HL-60 (cell line): ENCODE measurements at regions not wholly inside any gene's neighbourhood (a gene's known extent, or its start where the extent isn't known, plus 50 kb on each side); places are given as distances from the start of the nearest gene placed in this dataset.

Experiments used
- DNase-seq, 2 experiments: peaks; one replicate each; pipeline ENCODE4 v3.0.0-alpha.2; 2010 to 2020; ENCODE audit warnings: low read depth in 1 of 2, low spot score in 1 of 2
- H3K27ac ChIP-seq: fragments of 250-450 bp; sonication (Bioruptor Pico); replicated peaks from 2 replicates; pipeline ENCODE4 v1.5.1; 2020; ENCODE audit warnings: mild to moderate bottlenecking, moderate library complexity
- H3K27me3 ChIP-seq: fragments of 250-450 bp; sonication (Bioruptor Pico); 2 replicates; pipeline ENCODE4 v1.5.1; 2021; ENCODE audit warnings: mild to moderate bottlenecking, moderate library complexity; ENCODE audit not compliant: insufficient read depth, poor library complexity, severe bottlenecking
- H3K4me3 ChIP-seq: replicated peaks from 2 replicates; pipeline ENCODE4 v1.5.1; 2011; ENCODE audit warnings: mild to moderate bottlenecking, control low read depth, low read length; ENCODE audit not compliant: insufficient read depth
- GABPA ChIP-seq: IDR thresholded peaks from 2 replicates; pipeline ENCODE4 v1.6.1; 2012; ENCODE audit warnings: low read depth
- POLR2AphosphoS5 ChIP-seq: IDR thresholded peaks from 2 replicates; pipeline ENCODE4 v1.6.1; 2012; ENCODE audit warnings: low read depth
- REST ChIP-seq: IDR thresholded peaks from 2 replicates; pipeline ENCODE4 v1.6.1; 2012; ENCODE audit warnings: low read depth; ENCODE audit not compliant: insufficient replicate concordance
- SPI1 ChIP-seq: IDR thresholded peaks from 2 replicates; pipeline ENCODE4 v1.6.1; 2012; ENCODE audit warnings: low read depth, mild to moderate bottlenecking, borderline replicate concordance
- TF ChIP-seq, protein P1 (sequence below): IDR thresholded peaks from one replicate; pipeline ENCODE4 v1.5.1; 2011; ENCODE audit warnings: low read length, control low read depth, inconsistent platforms; ENCODE audit not compliant: insufficient read depth

- no peak overlapping the region for H3K4me3 ChIP-seq
- no peak overlapping the region for H3K27ac ChIP-seq
- DNase-seq: no peak
- TF ChIP-seq SPI1 (no peak), POLR2AphosphoS5 (no peak), REST (no peak), GABPA (no peak)
- TF ChIP-seq, protein P1, sequence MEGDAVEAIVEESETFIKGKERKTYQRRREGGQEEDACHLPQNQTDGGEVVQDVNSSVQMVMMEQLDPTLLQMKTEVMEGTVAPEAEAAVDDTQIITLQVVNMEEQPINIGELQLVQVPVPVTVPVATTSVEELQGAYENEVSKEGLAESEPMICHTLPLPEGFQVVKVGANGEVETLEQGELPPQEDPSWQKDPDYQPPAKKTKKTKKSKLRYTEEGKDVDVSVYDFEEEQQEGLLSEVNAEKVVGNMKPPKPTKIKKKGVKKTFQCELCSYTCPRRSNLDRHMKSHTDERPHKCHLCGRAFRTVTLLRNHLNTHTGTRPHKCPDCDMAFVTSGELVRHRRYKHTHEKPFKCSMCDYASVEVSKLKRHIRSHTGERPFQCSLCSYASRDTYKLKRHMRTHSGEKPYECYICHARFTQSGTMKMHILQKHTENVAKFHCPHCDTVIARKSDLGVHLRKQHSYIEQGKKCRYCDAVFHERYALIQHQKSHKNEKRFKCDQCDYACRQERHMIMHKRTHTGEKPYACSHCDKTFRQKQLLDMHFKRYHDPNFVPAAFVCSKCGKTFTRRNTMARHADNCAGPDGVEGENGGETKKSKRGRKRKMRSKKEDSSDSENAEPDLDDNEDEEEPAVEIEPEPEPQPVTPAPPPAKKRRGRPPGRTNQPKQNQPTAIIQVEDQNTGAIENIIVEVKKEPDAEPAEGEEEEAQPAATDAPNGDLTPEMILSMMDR: no peak
- H3K27me3 ChIP-seq: no peaks in the 10 kb centered on the region
These were observed 301.7 kb upstream of the FSIP2 start for GRCh38 chr2:185436787-185437372.

DNA sequence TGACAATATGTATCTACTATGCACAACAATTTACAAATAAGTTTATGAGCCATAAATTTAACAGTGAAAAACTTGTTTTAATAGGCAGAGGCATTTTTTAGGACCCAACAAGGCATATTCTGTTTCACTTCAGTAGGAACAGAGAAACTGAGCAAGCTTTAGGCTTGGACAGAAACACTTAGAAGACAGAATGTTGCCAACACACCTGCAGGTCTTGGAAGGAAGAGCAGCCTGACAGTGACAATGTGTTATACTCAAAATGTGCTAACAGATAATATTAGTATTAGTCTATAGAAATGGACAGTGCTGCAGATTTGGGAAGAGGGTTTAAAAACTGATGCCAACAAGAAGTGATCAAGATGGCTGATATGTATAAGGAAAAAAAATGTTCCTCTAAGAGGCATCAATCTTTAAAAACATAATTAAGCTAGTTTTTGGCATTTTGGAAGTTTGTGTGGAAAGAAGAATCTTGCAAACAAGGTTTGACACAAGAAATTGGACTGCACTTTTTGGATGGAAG, 297.1 kb upstream of the FSIP2 start:
- no peak for TF ChIP-seq REST
- TF ChIP-seq, protein P1: no peak
- no peak for TF ChIP-seq SPI1
- TF ChIP-seq GABPA: no peak
- TF ChIP-seq POLR2AphosphoS5: no peak
- Histone ChIP-seq H3K27ac (no peak overlapping the region), H3K27me3 (no peaks in the 10 kb centered on the region), H3K4me3 (no peak overlapping the region)
- DNase-seq: no peak

DNA sequence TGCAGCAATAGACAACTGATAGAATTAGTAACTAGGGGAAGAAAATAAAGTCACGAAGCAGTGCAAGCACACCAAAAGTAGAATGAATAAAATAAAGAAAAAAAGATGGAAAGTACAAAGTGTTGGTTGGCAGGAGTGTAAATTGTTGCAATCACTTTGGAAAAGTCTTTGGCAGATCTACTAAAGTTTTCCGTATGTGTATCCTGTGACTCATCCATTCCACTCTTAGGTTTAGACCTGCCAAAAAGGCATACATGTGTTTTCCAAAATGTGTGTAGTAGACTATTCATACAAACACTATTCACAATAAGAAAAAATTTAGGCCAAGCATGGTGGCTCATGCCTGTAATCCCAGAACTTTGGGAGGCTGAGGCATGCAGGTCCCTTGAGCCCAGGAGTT, 282.1 kb upstream of the FSIP2 start:
- Histone ChIP-seq H3K27me3 (no peaks in the 10 kb centered on the region), H3K27ac (no peak overlapping the region), H3K4me3 (no peak overlapping the region)
- no peak for DNase-seq
- TF ChIP-seq, protein P1: no peak
- no peak for TF ChIP-seq REST
- no peak for TF ChIP-seq GABPA
- no peak for TF ChIP-seq SPI1
- no peak for TF ChIP-seq POLR2AphosphoS5
